Ovary (tissue), 7 donors: ENCODE measurements at regions not wholly inside any gene's neighbourhood (a gene's known extent, or its start where the extent isn't known, plus 50 kb on each side); places are given as distances from the start of the nearest gene placed in this dataset.

ENCODE experiments used
- DNase-seq, 5 donors: peaks; one replicate each; pipeline ENCODE4 v3.0.0-alpha.2; 2019 to 2020
- H3K27ac ChIP-seq, 2 donors: fragments of 200-600 bp; one replicate each; pipeline versions ENCODE4 v1.5.1 to v1.8.0; 2019 to 2022
- H3K27me3 ChIP-seq: fragments of 200-600 bp; one replicate; pipeline ENCODE4 v1.8.0; 2022
- H3K36me3 ChIP-seq: fragments of 200-600 bp; sonication (generic); one replicate; pipeline ENCODE4 v1.5.1; 2019
- H3K4me1 ChIP-seq: one replicate; pipeline ENCODE4 v1.8.1; 2013; ENCODE audit warnings: mild to moderate bottlenecking, moderate library complexity; ENCODE audit not compliant: insufficient read depth
- H3K4me3 ChIP-seq: fragments of 200-600 bp; sonication (generic); one replicate; pipeline ENCODE4 v1.5.1; 2017
- H3K9me3 ChIP-seq, 2 donors: fragments of 200-600 bp in 1 of 2; sonication (generic) in 1 of 2; one replicate each; pipeline versions ENCODE4 v1.5.1 to v1.8.1; 2013 to 2019; ENCODE audit warnings: mild to moderate bottlenecking in 1 of 2, moderate library complexity in 1 of 2
- CTCF ChIP-seq, 3 donors: fragments of 450-650 bp in 2 of 3; fragments of 200-600 bp in 1 of 3; IDR thresholded peaks; one replicate each; pipeline versions ENCODE4 v1.5.1 to v1.8.0; 2016 to 2022; ENCODE audit warnings: antibody characterized with exemption in 3 of 3, mild to moderate bottlenecking in 1 of 3
- EP300 ChIP-seq: sonication (generic); formaldehyde crosslinking; IDR thresholded peaks from one replicate; pipeline ENCODE4 v1.6.1; 2017; ENCODE audit warnings: antibody characterized with exemption
- POLR2A ChIP-seq: fragments of 450-650 bp; IDR thresholded peaks from one replicate; pipeline ENCODE4 v1.6.1; 2017; ENCODE audit warnings: antibody characterized with exemption, mild to moderate bottlenecking, moderate library complexity
- WGBS, 3 donors: extraction: QIAGEN DNeasy Blood & Tissue Kit in 1 of 3; methylation state at CpG; one replicate each; pipeline versions ENCODE4 v1.1.5 to v1.1.7; 2013 to 2017; 5-methylcytosine and 5-hydroxymethylcytosine counted together
- intact Hi-C, 4 donors: fragments of 100-400 bp; cut with DNase I; formaldehyde crosslinking; loops; one replicate each; pipeline versions ENCODE4 v1.11.0 to v1.15.1; 2022 to 2023
- donor health status: DM: no; HTN: no; CAD: no; lungs with moderate emphysema.
- donor health status: DM: no; HTN: no; CAD: no.
- donor health status: Bipolar disorder and iron deficiency.
- donor health status: DM: no; HTN: no; CAD: no.
- donor health status: DM: yes; HTN: yes; CAD: no.

- peaks cover 24% of the 10 kb centered on the region for H3K4me1 ChIP-seq
- H3K27ac ChIP-seq: peak overlapping the region; percentile 50 to 58
- DNase-seq: no peak
- no peaks in the 10 kb centered on the region for H3K36me3 ChIP-seq
- H3K9me3 ChIP-seq: no peaks in the 10 kb centered on the region
- H3K4me3 ChIP-seq: no peak overlapping the region
- 97 to 99% (median 98%) methylated on average over 5 of the region's 5 CpGs for WGBS, 3 donors
- intact Hi-C loops: no loop called here
- H3K27me3 ChIP-seq: no peaks in the 10 kb centered on the region
- no peak for TF ChIP-seq CTCF (IDR thresholded peaks at IDR 0.05)
- TF ChIP-seq POLR2A: no peak
- TF ChIP-seq EP300: no peak
These were observed 564.7 kb downstream of the TNS1 start for GRCh38 chr2:217438136-217438535.

GRCh38 chr2:217437290-217437870 is 565.4 kb downstream of the TNS1 start:
- H3K36me3 ChIP-seq: no peaks in the 10 kb centered on the region
- intact Hi-C loops: no loop called here
- TF ChIP-seq EP300: no peak
- 13 to 25% (median 25%) methylated on average over 6 of the region's 6 CpGs for WGBS, 3 donors
- DNase-seq: peak in 4 of 5 donors; percentile 48 to 73 (median 64)
- H3K4me3 ChIP-seq: no peak overlapping the region
- H3K27me3 ChIP-seq: no peaks in the 10 kb centered on the region
- H3K4me1 ChIP-seq: peaks cover 24% of the 10 kb centered on the region
- no peaks in the 10 kb centered on the region for H3K9me3 ChIP-seq
- peak overlapping the region; percentile 50 to 58 for H3K27ac ChIP-seq

GRCh38 chr2:217436386-217436785 is 566.4 kb downstream of the TNS1 start:
- intact Hi-C loops: no loop called here
- Histone ChIP-seq H3K27ac (peak overlapping the region in 1 of 2 donors; percentile 65), H3K36me3 (no peaks in the 10 kb centered on the region), H3K27me3 (no peaks in the 10 kb centered on the region), H3K4me3 (no peak overlapping the region), H3K4me1 (peaks cover 31% of the 10 kb centered on the region), H3K9me3 (no peaks in the 10 kb centered on the region)
- DNase-seq: peak in 3 of 5 donors; percentile 39 to 59 (median 39)
- 26 to 33% (median 29%) methylated on average over 5 of the region's 5 CpGs for WGBS, 3 donors
- no peak for TF ChIP-seq CTCF (IDR thresholded peaks at IDR 0.05)
- no peak for TF ChIP-seq POLR2A
- no peak for TF ChIP-seq EP300

- Histone ChIP-seq H3K4me3 (peak overlapping the region; percentile 3), H3K36me3 (no peaks in the 10 kb centered on the region), H3K4me1 (peaks cover 32% of the 10 kb centered on the region), H3K9me3 (no peaks in the 10 kb centered on the region), H3K27ac (peak overlapping the region in 1 of 2 donors; percentile 65), H3K27me3 (no peaks in the 10 kb centered on the region)
- TF ChIP-seq CTCF (IDR thresholded peaks at IDR 0.05): no peak
- TF ChIP-seq POLR2A: no peak
- TF ChIP-seq EP300: no peak
- intact Hi-C loops: loop anchor here in 1 of 4 donors (5.0 kb wide), 1 partner anchor 37 kb away; no protein-coding TSS in a partner anchor
- peak; percentile 85 to 91 (median 88) for DNase-seq
- 5 to 9% (median 7%) methylated on average over 8 of the region's 8 CpGs for WGBS, 3 donors
These were observed 568.4 kb downstream of the TNS1 start for GRCh38 chr2:217434180-217434975.
